GM12801 (cell line): ENCODE measurements at regions not wholly inside any gene's neighbourhood (a gene's known extent, or its start where the extent isn't known, plus 50 kb on each side); places are given as distances from the start of the nearest gene placed in this dataset.

Source experiments
- CTCF ChIP-seq: IDR thresholded peaks from one replicate; pipeline ENCODE4 v1.5.1; 2011; ENCODE audit warnings: control low read depth; ENCODE audit not compliant: insufficient read length; ENCODE audit errors: extremely low read depth

- TF ChIP-seq CTCF, result no peak
Observed at GRCh38 chr13:40503011-40503410, 163.4 kb downstream of the FOXO1 start.

- no peak for TF ChIP-seq CTCF
Observed at GRCh38 chr13:40503966-40504591, 162.4 kb downstream of the FOXO1 start.

GRCh38 chr13:40504641-40505040 lies 161.8 kb downstream of the FOXO1 start:
- TF ChIP-seq CTCF, result no peak

- no peak for TF ChIP-seq CTCF
Observed at GRCh38 chr13:40505196-40505595, 161.2 kb downstream of the FOXO1 start.
